HG02884 (cell line): ENCODE measurements at regions not wholly inside any gene's neighbourhood (a gene's known extent, or its start where the extent isn't known, plus 50 kb on each side); places are given as distances from the start of the nearest gene placed in this dataset.

ENCODE experiments used
- ATAC-seq: cut with Tn5 transposase; IDR thresholded peaks from one replicate; pipeline ENCODE4 v1.9.1; 2021; ENCODE audit warnings: mild to moderate bottlenecking, moderate library complexity; ENCODE audit not compliant: unreplicated experiment

GRCh38 chr13:68214691-68215415 lies 984.7 kb upstream of the PCDH9 start:
- ATAC-seq: no peak

GRCh38 chr13:68199271-68199670 lies 969.1 kb upstream of the PCDH9 start:
- no peak for ATAC-seq

GRCh38 chr13:68190818-68191217 lies 960.7 kb upstream of the PCDH9 start:
- no peak for ATAC-seq

- ATAC-seq: no peak
Measured at GRCh38 chr13:68185444-68186141, 955.5 kb upstream of the PCDH9 start.

- no peak for ATAC-seq
Measured at GRCh38 chr13:68176475-68176874, 946.3 kb upstream of the PCDH9 start.

- ATAC-seq: no peak
Measured at GRCh38 chr13:68174893-68175292, 944.8 kb upstream of the PCDH9 start.

GRCh38 chr13:68173111-68173510 lies 943.0 kb upstream of the PCDH9 start:
- ATAC-seq: no peak

GRCh38 chr13:68170961-68171360 lies 940.8 kb upstream of the PCDH9 start:
- ATAC-seq: no peak

GRCh38 chr13:68168448-68168847 lies 938.3 kb upstream of the PCDH9 start:
- no peak for ATAC-seq

- no peak for ATAC-seq
Measured at GRCh38 chr13:68160466-68160865, 930.3 kb upstream of the PCDH9 start.

GRCh38 chr13:68152414-68152813 lies 922.3 kb upstream of the PCDH9 start:
- no peak for ATAC-seq

GRCh38 chr13:68145852-68146251 lies 915.7 kb upstream of the PCDH9 start:
- no peak for ATAC-seq

- ATAC-seq: no peak
Measured at GRCh38 chr13:68128297-68128915, 898.3 kb upstream of the PCDH9 start.

- no peak for ATAC-seq
Measured at GRCh38 chr13:68125087-68125480, 894.9 kb upstream of the PCDH9 start.

- no peak for ATAC-seq
Measured at GRCh38 chr13:68124437-68125086, 894.4 kb upstream of the PCDH9 start.

- ATAC-seq: no peak
Measured at GRCh38 chr13:68110178-68110768, 880.1 kb upstream of the PCDH9 start.

GRCh38 chr13:68107667-68108066 lies 877.5 kb upstream of the PCDH9 start:
- ATAC-seq: no peak

GRCh38 chr13:68099631-68100030 lies 869.5 kb upstream of the PCDH9 start:
- ATAC-seq: no peak

- no peak for ATAC-seq
Measured at GRCh38 chr13:68081061-68081460, 850.9 kb upstream of the PCDH9 start.

- ATAC-seq: no peak
Measured at GRCh38 chr13:68078874-68079273, 848.7 kb upstream of the PCDH9 start.

GRCh38 chr13:68078469-68078868 lies 848.3 kb upstream of the PCDH9 start:
- ATAC-seq: no peak
